HG02763 (cell line): ENCODE measurements at regions not wholly inside any gene's neighbourhood (a gene's known extent, or its start where the extent isn't known, plus 50 kb on each side); places are given as distances from the start of the nearest gene placed in this dataset.

ENCODE experiments used
- ATAC-seq: cut with Tn5 transposase; IDR thresholded peaks from one replicate; pipeline ENCODE4 v1.9.1; 2021; ENCODE audit warnings: mild to moderate bottlenecking, moderate library complexity; ENCODE audit not compliant: unreplicated experiment

DNA sequence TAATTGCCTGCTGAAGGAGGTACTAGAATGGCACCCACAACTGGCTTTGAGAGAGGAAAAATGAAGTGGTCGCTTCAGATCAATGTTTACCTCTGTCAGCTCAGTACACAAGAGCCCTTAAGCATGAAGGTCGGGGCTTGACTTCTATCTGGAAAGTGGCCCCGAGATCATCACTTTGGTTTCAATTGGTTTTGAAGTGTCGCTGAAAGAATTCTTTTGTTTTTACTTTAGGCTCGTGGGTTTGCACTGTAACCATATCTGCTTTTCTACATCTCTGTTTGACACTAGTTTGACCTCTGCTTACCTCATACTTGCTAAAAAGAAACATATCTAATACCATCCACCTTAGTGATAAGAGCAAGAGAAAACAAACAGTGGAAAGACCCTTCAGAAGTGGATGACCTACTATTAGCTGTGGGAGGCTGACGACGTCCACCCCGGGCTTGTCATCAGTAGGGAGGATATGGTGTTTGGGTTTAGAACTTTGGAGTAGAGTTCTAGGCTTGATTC, 361.8 kb downstream of the GATA3 start:
- ATAC-seq: no peak

GRCh38 chr10:8416760-8417159, 362.3 kb downstream of the GATA3 start:
- ATAC-seq: no peak

DNA sequence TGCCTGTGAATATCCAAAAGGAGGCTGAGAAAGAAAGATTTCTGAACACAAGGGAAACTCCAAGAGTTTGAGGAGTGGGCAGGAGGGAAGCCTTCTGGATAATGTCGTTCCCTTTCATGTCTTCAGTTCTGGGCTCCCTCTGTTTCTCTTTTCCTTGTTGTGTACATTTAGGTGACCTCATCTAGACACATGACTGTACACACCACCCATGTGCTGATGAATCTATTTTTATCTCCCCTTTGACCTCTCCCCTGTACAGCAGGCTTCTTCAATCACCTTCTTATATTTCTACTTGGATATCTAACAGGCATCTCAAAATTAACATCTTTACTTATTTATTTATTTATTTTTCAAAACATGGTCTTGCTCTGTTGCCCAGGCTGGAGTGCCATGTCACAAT, 363.1 kb downstream of the GATA3 start:
- ATAC-seq: no peak

DNA sequence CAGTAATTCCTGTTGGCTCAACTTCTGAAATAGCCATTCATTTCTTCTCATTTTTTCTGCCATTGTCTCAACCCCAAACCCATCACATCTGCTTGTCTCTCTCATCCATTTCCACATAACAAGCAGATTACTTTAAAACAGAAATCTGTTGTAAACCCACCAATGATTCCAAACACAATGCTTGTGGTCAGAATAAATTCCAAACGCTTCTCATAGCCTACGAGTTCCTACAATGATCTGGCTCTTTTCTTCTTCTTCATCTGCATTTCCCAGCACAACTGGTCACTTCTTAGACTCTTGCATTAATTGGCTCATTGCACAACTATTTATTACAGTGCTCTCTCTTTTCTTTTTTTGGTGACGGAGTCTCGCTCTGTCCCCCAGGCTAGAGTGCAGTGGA, 364.1 kb downstream of the GATA3 start:
- no peak for ATAC-seq

DNA sequence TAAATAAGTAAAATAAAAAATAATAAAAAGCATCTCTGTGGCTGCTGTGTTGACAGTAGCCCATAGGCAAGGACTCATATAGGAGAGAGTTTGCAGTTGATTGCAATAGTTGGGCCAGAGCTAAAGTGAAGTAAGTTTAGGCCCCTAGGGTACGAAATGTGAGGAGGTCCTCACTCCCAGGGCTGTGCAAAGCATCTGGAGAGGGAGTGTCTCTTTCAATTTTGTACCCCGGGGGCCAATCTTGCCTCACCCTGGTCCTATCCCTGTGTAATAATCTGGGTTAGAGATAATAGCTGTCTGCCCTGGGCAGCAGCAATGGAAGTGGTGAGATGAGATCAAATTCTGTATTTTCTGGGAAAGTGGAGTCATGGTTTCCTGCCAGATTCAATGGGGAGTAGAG, 365.7 kb downstream of the GATA3 start:
- no peak for ATAC-seq

- ATAC-seq: no peak
These were observed 370.2 kb downstream of the GATA3 start for GRCh38 chr10:8424555-8425211.

DNA sequence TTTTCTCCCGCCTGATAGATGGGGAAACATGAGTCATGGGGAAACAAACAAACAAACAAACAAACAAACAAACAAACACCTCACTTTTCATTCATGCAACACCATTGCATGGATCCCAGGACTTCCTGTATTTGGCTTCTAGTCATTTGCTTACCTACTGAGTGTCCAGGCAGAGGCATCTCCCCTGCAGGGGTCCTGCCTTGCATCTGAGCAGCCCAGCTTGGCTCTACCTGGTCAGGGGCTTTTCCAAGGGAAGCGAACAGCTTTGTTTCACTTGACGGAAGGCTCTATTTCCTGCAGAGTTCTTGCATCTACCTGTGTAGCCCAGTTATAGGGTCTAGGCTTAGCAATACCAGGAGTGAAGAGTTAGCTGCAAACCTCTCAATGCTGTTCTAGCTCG, 374.2 kb downstream of the GATA3 start:
- no peak for ATAC-seq

DNA sequence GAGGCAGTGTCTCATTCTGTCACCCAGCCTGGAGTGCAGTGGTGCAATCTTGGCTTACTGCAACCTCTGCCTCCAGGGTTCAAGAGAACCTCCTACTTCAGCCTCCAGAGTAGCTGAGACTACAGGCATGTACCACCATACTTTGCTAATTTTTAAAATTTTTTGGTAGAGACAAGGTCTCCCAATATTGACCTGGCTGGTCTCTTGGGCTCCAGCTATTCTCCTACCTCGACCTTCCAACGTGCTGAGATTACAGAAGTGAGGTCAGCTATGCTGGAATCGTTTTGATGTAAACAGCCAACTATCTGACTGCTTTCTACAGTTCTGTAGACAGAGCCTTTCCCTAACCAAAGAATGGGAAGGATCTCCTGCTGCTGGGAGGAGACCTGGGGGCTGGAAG, 375.8 kb downstream of the GATA3 start:
- no peak for ATAC-seq

DNA sequence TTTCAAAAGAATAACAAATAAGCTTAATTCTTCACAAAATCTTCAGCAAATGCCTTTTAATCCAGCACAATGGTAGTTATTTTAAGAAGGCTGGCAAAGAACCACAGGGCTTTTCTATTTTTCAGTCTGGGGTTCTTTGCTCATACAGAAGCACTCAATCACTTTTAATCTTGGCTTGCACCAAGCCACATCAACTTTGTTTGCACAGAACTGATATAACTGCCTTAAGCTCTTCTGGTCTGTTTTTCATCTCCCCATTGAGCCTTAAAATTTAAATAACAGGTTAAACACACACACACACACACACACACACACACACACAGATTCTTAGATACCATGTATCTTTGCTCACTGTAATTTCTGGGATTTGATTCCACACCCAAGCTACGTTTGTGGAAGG, 377.0 kb downstream of the GATA3 start:
- ATAC-seq: no peak

DNA sequence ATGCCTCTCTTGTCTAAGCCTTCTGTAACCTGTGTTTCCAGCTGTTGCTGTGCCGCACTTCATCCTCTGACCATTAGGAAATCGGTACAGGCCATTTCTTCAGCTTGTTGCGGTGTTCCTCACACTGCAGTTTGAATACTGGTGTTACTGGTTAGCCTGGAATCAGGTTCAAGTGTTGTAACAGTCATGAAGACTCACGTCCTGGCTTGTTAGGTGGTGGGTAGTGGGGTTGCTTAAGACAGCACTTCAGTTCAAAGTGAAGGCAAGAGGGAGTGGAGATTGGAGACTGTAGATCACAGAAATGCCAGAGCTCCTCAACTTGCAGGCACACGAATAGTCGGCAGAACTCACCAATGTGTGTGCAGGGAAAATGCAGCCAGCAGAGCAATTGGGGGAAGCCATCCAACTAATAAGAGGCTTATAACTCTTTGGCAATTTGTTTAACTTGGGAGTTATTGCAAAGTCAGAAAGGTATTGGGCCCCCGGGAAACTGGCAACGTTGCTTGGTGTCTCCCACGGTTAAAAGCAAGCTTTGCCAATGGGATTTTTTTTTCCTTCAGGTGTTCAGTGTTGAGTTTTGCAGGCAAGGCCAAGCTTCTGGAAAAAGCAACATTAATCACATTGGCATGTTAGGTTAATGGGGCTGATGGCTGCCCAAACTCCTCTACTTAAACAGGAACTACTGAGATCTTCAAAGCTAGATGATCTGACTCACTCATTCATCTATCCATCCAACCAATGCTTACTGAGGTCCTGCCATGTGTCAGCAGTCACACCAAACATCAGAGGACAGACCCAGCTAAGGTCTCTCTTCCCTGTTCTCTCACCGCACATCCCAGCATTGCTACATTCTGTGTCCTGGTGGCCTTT, 380.9 kb downstream of the GATA3 start:
- no peak for ATAC-seq

DNA sequence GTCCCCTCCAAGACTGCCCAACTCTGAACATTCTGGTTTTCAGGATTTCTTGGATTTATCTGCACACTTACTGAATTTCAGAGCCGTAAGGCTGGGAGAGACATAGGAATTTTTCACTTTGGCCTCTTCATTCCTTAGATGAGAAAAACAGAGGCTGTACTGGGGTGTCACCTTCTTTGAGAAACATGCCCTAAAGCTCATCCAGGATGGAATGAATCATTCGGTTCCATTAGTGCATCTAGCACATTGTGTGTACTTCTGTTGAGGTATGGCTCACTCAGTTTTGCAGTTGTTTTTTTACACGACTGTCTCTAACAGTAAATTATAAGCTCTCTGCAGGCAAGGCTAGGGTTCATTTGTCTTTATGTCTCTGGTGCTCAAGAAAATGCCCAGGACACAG, 383.4 kb downstream of the GATA3 start:
- ATAC-seq: no peak

- no peak for ATAC-seq
These were observed 384.1 kb downstream of the GATA3 start for GRCh38 chr10:8438603-8439002.

- ATAC-seq: no peak
These were observed 384.6 kb downstream of the GATA3 start for GRCh38 chr10:8439040-8439439.

- no peak for ATAC-seq
These were observed 390.1 kb downstream of the GATA3 start for GRCh38 chr10:8444630-8445029.

DNA sequence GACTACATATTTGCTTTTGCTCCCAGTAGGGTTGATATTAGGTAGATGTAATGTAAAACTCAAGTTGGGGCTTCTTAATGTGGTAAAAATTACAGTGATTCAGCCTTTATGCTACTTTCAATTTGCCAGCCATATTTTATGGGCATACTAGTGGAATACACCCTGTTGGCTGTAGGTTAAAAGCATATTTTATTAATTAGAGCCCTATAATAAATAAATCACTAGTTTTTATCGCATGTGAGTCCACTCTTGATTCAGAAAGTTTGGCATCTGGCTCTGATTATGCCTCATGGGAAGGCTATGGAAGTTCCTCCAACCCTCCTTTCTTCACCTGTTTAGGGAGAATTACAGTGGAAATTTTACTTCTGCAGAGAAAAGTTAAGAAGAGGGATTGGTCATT, 390.9 kb downstream of the GATA3 start:
- no peak for ATAC-seq

DNA sequence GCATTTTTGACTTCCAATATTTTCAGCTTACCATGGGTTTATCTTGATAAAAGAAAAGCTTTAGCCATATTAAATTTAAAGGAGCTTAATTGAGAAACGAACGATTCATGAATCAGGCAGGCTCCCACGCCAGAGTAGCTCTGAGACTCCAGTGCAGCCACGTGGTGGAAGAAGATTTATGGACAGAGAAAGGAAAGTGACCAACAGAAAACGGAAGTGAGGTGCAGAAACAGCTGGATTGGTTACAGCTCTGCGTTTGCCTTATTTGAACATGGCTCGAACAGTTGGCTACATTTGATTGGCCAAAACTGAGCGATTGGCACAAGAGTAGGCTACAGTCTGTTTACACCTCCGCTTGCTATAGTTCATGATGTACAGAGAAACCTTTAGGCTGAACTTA, 395.4 kb downstream of the GATA3 start:
- ATAC-seq: no peak

GRCh38 chr10:8453587-8453986, 399.1 kb downstream of the GATA3 start:
- no peak for ATAC-seq

- ATAC-seq: no peak
These were observed 399.9 kb downstream of the GATA3 start for GRCh38 chr10:8454357-8454756.

DNA sequence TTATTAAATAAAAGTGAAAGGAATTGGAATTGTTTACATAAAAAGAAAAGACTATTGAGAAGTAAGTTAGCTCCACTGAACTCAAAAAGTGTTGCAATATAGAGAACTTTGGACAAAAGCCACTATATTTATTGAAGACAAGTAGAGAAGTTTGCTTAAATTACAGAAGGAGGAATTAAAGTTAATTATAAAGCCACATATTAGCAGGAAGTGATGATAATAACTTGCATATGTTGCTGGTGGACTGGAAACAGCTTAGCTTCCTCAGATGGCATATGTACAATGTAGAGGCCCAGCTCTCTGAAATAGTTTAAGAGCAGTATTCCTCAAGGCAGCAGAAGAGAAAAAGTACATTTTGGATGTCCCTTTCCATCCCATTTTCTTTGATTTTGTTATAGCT, 400.7 kb downstream of the GATA3 start:
- no peak for ATAC-seq

GRCh38 chr10:8456386-8456785, 401.9 kb downstream of the GATA3 start:
- no peak for ATAC-seq

DNA sequence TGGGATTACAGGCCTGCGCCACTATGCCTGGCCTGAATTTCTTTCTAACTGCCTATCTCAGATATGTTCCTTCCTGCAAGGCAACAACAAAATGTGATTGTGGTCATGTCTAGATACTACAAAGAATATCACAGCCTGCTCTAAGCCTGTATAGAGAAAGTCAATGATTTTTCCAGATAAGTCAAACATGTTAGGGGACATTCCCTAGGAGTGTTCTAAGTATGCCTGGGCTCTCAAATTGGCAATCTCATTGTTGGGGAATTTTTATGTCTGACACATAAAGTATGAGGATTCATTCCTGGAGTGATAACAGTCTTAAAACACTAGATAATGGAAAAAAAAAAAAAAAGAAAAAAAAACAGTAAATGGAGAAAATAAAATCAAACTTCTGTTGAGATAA, 406.1 kb downstream of the GATA3 start:
- ATAC-seq: no peak

DNA sequence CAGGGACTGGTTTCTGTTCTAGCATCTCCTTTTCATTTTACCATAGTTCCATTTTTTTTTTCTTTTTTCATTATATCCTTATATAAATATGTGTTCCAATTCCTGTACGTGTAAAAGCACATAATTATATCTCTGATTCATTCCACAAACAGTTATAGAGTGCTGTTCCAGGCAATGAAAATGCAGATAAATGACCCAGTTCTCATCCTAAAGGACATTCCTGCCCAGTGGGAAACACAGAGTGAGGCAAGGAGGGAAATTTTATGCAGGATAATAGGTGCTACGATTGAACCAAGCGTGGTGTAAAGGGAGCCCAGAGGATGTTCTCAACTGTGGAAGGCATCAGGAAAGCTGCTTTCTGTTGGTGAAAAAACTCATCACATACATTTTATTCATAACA, 408.1 kb downstream of the GATA3 start:
- no peak for ATAC-seq
